Stomach smooth muscle (tissue), 2 donors: ENCODE measurements at regions not wholly inside any gene's neighbourhood (a gene's known extent, or its start where the extent isn't known, plus 50 kb on each side); places are given as distances from the start of the nearest gene placed in this dataset.
A peak's percentile ranks its signal among the peaks of the same experiment; 100 is the strongest.

Experiments used
- H3K27ac ChIP-seq: one replicate; pipeline ENCODE4 v1.7.0; 2013; ENCODE audit warnings: mild to moderate bottlenecking, low read length, inconsistent platforms
- H3K27me3 ChIP-seq, 2 donors: one replicate each; pipeline ENCODE4 v1.7.0; 2013; ENCODE audit warnings: low read length in 2 of 2; ENCODE audit not compliant: insufficient read depth in 2 of 2, control insufficient read depth in 1 of 2
- H3K36me3 ChIP-seq, 2 donors: one replicate each; pipeline ENCODE4 v1.7.0; 2013; ENCODE audit warnings: low read length in 2 of 2; ENCODE audit not compliant: control insufficient read depth in 2 of 2, insufficient read depth in 2 of 2
- H3K4me1 ChIP-seq: one replicate; pipeline ENCODE4 v1.7.0; 2013; ENCODE audit warnings: low read length; ENCODE audit not compliant: control insufficient read depth, insufficient read depth
- H3K4me3 ChIP-seq, 2 donors: one replicate each; pipeline ENCODE4 v1.7.0; 2013; ENCODE audit warnings: low read length in 2 of 2
- H3K9ac ChIP-seq, 2 donors: one replicate each; pipeline ENCODE4 v1.7.0; 2013; ENCODE audit warnings: low read length in 2 of 2, mild to moderate bottlenecking in 1 of 2
- H3K9me3 ChIP-seq, 2 donors: one replicate each; pipeline ENCODE4 v1.7.0; 2013; ENCODE audit warnings: low read length in 2 of 2; ENCODE audit not compliant: control insufficient read depth in 2 of 2
- donor health status: healthy.
- donor health status: Pancreatic carcinoma.

- Histone ChIP-seq H3K9ac (no peak overlapping the region), H3K9me3 (no peaks in the 10 kb centered on the region), H3K27me3 (no peaks in the 10 kb centered on the region), H3K36me3 (no peaks in the 10 kb centered on the region), H3K4me3 (no peak overlapping the region), H3K27ac (no peak overlapping the region), H3K4me1 (no peaks in the 10 kb centered on the region)
Observed at GRCh38 chr18:61618816-61619215, 274.0 kb downstream of the RNF152 start.

GRCh38 chr18:61616111-61616610 lies 276.6 kb downstream of the RNF152 start:
- H3K9me3 ChIP-seq, result no peaks in the 10 kb centered on the region

GRCh38 chr18:61612517-61612916 lies 279.3 kb downstream of the CDH20 start:
- Histone ChIP-seq H3K4me3 (no peak overlapping the region), H3K36me3 (no peaks in the 10 kb centered on the region), H3K27me3 (no peaks in the 10 kb centered on the region), H3K9me3 (no peaks in the 10 kb centered on the region), H3K9ac (no peak overlapping the region), H3K27ac (no peak overlapping the region), H3K4me1 (no peaks in the 10 kb centered on the region)

More at GRCh38 chr18:61616111-61616610, 276.6 kb downstream of the RNF152 start:
- Histone ChIP-seq H3K36me3 (no peaks in the 10 kb centered on the region), H3K4me1 (no peaks in the 10 kb centered on the region), H3K27me3 (no peaks in the 10 kb centered on the region), H3K9ac (no peak overlapping the region), H3K27ac (no peak overlapping the region), H3K4me3 (no peak overlapping the region)

DNA sequence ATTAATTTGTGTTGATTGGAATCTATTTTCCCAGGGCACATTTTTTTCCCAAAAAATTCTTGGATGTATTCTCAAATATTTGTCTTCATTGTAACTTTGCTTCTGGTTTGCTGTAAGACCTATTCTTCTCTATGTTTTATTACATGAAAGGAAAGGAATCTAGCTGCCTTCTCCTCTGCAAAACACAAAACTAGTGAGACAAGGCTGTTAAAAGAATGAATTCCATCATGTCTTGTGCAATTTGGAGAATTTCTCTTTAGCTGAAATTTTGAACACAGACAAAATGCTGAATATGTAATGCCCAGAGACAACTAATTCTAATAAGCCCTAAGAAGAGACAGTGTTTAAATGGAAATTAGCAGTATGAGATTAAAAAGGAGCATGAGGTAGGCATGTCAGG lies 275.9 kb downstream of the CDH20 start:
- peaks cover 3% of the 10 kb centered on the region for H3K4me1 ChIP-seq
- H3K9me3 ChIP-seq, result no peaks in the 10 kb centered on the region
- no peak overlapping the region for H3K4me3 ChIP-seq
- H3K27me3 ChIP-seq, result no peaks in the 10 kb centered on the region
- H3K27ac ChIP-seq, result no peak overlapping the region
- no peak overlapping the region for H3K9ac ChIP-seq
- H3K36me3 ChIP-seq, result no peaks in the 10 kb centered on the region

- no peak overlapping the region for H3K4me3 ChIP-seq
- H3K27ac ChIP-seq, result no peak overlapping the region
- no peaks in the 10 kb centered on the region for H3K27me3 ChIP-seq
- no peak overlapping the region for H3K9ac ChIP-seq
- H3K4me1 ChIP-seq, result peaks cover 3% of the 10 kb centered on the region
- no peaks in the 10 kb centered on the region for H3K9me3 ChIP-seq
- no peaks in the 10 kb centered on the region for H3K36me3 ChIP-seq
Observed at GRCh38 chr18:61608316-61608715, 275.1 kb downstream of the CDH20 start.

DNA sequence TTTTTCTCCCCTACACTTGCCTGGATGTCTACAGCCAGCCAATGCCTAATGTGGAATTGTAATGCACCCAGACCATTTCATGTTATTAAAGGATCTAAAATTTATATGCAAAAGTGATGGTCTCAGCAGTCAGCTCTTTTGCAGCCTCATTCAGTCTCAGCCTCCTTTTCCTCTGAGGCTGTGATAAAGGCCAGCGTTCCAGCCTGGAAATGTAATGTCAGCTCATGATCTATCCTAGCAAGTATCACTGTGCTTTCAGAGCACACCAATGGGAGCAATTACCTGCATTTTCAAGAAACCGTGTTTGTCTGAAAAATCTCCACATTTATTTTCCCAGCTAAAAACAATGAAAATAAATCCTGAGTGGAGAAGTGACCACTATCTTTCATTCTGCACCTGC lies 274.6 kb downstream of the CDH20 start:
- H3K27ac ChIP-seq, result no peak overlapping the region
- H3K36me3 ChIP-seq, result no peaks in the 10 kb centered on the region
- no peaks in the 10 kb centered on the region for H3K9me3 ChIP-seq
- no peak overlapping the region for H3K4me3 ChIP-seq
- no peaks in the 10 kb centered on the region for H3K27me3 ChIP-seq
- H3K4me1 ChIP-seq, result peaks cover 3% of the 10 kb centered on the region
- H3K9ac ChIP-seq, result no peak overlapping the region

GRCh38 chr18:61606759-61607158 lies 273.5 kb downstream of the CDH20 start:
- Histone ChIP-seq H3K4me3 (peak overlapping the region in 1 of 2 donors; percentile 29), H3K9ac (no peak overlapping the region), H3K36me3 (no peaks in the 10 kb centered on the region), H3K27me3 (no peaks in the 10 kb centered on the region), H3K27ac (peak overlapping the region; percentile 41), H3K9me3 (no peaks in the 10 kb centered on the region), H3K4me1 (peaks cover 3% of the 10 kb centered on the region)

DNA sequence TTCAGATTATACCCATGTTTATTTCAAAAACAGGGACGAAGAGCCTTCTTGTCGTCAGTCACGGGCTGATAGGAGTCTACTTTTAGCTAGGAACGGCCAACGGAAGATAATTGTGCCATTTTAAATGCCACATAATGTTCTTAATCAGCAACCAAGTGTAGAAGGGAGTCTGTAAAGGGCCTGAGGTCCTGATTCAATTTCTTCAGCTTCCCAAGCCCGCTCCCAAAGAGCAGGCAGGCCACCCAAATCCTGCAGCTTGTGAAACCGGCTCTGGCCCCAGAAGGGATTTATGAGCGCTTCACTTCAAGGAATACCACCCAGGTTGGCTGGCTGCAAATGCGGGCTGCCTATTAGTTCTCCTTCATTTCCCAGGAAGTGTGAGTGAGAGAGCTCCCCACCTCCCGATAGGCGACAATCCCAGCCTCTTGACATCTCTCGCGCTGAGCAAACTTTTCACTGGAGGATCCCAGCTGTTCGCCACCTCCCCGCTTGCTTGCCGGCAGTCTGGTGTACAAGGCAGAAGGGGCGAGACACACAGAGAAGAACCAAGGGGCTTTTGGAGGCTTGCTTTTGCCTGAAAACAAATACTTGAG lies 272.9 kb downstream of the CDH20 start:
- H3K4me3 ChIP-seq, result peak overlapping the region in 1 of 2 donors; percentile 29
- H3K9ac ChIP-seq, result no peak overlapping the region

GRCh38 chr18:61605376-61606067 lies 272.3 kb downstream of the CDH20 start:
- H3K4me1 ChIP-seq, result peaks cover 3% of the 10 kb centered on the region
- no peaks in the 10 kb centered on the region for H3K36me3 ChIP-seq
- no peaks in the 10 kb centered on the region for H3K9me3 ChIP-seq
- H3K4me3 ChIP-seq, result no peak overlapping the region
- no peak overlapping the region for H3K9ac ChIP-seq
- peaks cover 0 to 2% of the 10 kb centered on the region in 2 donors for H3K27me3 ChIP-seq
- no peak overlapping the region for H3K27ac ChIP-seq

More for the DNA sequence above, 272.9 kb downstream of the CDH20 start:
- peaks cover 3% of the 10 kb centered on the region for H3K4me1 ChIP-seq
- H3K27ac ChIP-seq, result peak overlapping the region; percentile 41
- no peaks in the 10 kb centered on the region for H3K9me3 ChIP-seq
- H3K27me3 ChIP-seq, result no peaks in the 10 kb centered on the region
- no peaks in the 10 kb centered on the region for H3K36me3 ChIP-seq
